Bronchial epithelial cell (primary cell): ENCODE measurements at regions not wholly inside any gene's neighbourhood (a gene's known extent, or its start where the extent isn't known, plus 50 kb on each side); places are given as distances from the start of the nearest gene placed in this dataset.

Source experiments
- DNase-seq: peaks from one replicate; pipeline ENCODE4 v3.0.0-alpha.2; 2010; ENCODE audit warnings: low read depth
- FAIRE-seq: peaks from 2 replicates; lab custom pipeline; 2011; peaks lifted over from hg19 to GRCh38; lab: Jason Lieb, UNC
- H3K27me3 ChIP-seq: 2 replicates; pipeline ENCODE4 v1.5.1; 2011; ENCODE audit warnings: low read length; ENCODE audit not compliant: control insufficient read depth, insufficient read depth
- H3K36me3 ChIP-seq: 2 replicates; pipeline ENCODE4 v1.5.1; 2011; ENCODE audit warnings: low read length; ENCODE audit not compliant: control insufficient read depth, insufficient read depth
- H3K4me3 ChIP-seq: 2 replicates; pipeline ENCODE4 v1.5.1; 2011; ENCODE audit warnings: mild to moderate bottlenecking, low read depth, low read length, control low read depth
- CTCF ChIP-seq: IDR thresholded peaks from 2 replicates; pipeline ENCODE4 v1.5.1; 2011; ENCODE audit warnings: mild to moderate bottlenecking, moderate library complexity, low read length, control low read depth, inconsistent platforms; ENCODE audit not compliant: insufficient read depth, severe bottlenecking

DNA sequence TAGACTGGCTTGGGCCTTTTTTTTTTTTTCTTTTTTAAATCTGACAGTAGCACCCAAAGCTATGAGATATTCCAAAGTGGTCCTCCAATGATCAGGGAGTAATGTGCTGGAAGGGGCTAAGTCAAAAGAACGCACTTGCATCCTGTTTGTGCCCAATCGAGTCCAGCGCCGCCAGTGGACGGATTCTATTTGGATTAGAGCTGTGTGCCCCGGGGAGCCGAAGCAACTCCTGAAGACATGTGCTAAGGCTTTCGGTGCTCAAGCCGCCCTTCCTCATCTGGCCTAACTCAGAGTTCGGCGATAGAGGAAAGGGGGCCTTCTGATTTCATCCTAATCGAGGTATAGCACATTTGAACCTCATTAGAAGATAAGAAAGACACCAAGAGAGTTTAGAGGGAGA, 147.8 kb upstream of the NECTIN1 start:
- DNase-seq: no peak
- Histone ChIP-seq H3K36me3 (no peaks in the 10 kb centered on the region), H3K27me3 (peaks cover 10% of the 10 kb centered on the region), H3K4me3 (no peak overlapping the region)
- no peak for TF ChIP-seq CTCF
- no peak for FAIRE-seq

GRCh38 chr11:119875841-119876600, 147.0 kb upstream of the NECTIN1 start:
- Histone ChIP-seq H3K36me3 (no peaks in the 10 kb centered on the region), H3K4me3 (no peak overlapping the region), H3K27me3 (peaks cover 10% of the 10 kb centered on the region)
- FAIRE-seq (no peak), DNase-seq (no peak)
- TF ChIP-seq CTCF: no peak

- TF ChIP-seq CTCF: no peak
- FAIRE-seq (no peak), DNase-seq (no peak)
- H3K4me3 ChIP-seq: no peak overlapping the region
- peaks cover 9% of the 10 kb centered on the region for H3K27me3 ChIP-seq
- no peaks in the 10 kb centered on the region for H3K36me3 ChIP-seq
Observed at GRCh38 chr11:119874660-119875238, 145.7 kb upstream of the NECTIN1 start.

DNA sequence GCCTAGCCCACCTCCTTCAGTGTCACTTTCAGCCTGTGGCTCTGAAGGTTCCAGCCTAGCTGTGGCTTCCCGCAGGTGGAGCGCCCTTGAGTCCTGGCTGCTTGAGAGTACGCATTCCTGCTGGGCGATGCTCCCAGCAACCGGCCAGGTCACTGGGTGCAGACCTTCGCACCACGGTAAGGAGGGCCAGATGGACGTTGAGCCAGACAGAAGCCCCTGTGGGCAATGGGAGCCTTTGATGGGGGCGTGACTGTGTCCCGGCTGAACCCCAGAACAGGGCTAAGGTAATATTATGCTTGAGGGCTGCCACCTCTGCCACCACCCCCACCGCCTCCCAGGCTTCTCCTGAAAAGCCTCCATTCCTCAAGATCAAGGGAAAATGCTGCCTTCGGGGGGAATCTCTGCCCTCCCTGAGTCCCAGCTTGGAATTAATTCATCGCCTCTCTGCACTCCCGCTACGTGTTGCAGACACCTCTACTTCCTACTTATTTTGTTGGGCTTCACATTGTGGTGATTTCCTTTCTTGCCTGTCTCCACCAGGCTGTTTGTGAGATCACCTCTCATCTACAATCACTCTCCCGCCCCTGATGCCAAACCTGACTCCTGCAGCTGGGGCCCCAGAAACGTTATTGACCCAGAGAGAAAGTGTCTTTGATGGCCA, 144.9 kb upstream of the NECTIN1 start:
- Histone ChIP-seq H3K27me3 (peaks cover 13% of the 10 kb centered on the region), H3K36me3 (no peaks in the 10 kb centered on the region)

GRCh38 chr11:119872611-119873310, 143.8 kb upstream of the NECTIN1 start:
- DNase-seq: no peak
- no peak overlapping the region for H3K4me3 ChIP-seq
- TF ChIP-seq CTCF: no peak
- no peaks in the 10 kb centered on the region for H3K36me3 ChIP-seq
- peaks cover 16% of the 10 kb centered on the region for H3K27me3 ChIP-seq
- peak; percentile 43 for FAIRE-seq

More for the DNA sequence above, 144.9 kb upstream of the NECTIN1 start:
- no peak for DNase-seq
- FAIRE-seq: no peak
- TF ChIP-seq CTCF: no peak
- no peak overlapping the region for H3K4me3 ChIP-seq
